ENCODE measurements at regions not wholly inside any gene's neighbourhood (a gene's known extent, or its start where the extent isn't known, plus 50 kb on each side); places are given as distances from the start of the nearest gene placed in this dataset.

DNA sequence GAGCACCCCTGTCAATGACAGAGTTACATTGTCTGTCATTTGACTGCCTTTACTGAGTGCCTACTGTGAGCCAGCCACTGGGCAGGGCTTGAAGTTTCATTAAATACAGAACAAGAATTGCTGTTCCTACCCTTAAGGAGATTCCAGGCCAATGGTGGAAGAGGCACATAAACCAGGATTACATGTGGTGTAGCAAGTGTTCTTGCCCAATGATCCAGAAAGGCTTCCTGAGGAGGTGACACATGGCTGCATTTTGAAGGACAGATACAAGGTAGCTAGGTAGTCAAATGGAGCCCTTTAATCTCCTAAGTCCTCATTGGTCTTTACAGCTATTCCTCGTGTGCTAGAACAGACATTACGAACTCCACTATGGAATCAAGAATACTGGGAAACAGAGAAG, 312.7 kb downstream of the ETAA1 start:
- DNase-seq (ENCODE audit: low read depth in 2 of 2) = no peak

- no peak for DNase-seq (ENCODE audit: low read depth in 2 of 2)
These were observed 315.4 kb downstream of the ETAA1 start for GRCh38 chr2:67712484-67712883.

GRCh38 chr2:67713376-67713775, 316.2 kb downstream of the ETAA1 start:
- DNase-seq (ENCODE audit: low read depth in 2 of 2) = no peak

GRCh38 chr2:67716895-67717396, 319.8 kb downstream of the ETAA1 start:
- no peak for DNase-seq (ENCODE audit: low read depth in 2 of 2)

DNA sequence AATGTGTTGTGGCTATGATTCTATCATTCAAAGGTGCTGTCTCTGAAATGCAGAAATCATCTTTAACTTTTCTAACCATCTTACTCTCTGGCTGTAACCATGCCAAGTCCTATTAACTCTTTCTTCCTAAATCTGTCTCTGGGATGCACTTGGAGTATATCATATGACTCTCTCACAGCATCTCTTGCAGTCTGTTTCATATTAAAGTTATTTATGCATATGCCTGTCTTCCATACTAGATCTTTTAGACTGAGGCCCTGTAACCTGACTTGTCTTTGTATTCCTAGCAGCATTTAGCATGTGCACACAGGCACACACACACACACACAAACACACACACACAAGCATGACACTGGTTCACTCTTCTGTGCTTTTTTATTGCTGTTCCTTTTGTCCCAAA, 320.6 kb downstream of the ETAA1 start:
- no peak for DNase-seq (ENCODE audit: low read depth in 2 of 2)

DNA sequence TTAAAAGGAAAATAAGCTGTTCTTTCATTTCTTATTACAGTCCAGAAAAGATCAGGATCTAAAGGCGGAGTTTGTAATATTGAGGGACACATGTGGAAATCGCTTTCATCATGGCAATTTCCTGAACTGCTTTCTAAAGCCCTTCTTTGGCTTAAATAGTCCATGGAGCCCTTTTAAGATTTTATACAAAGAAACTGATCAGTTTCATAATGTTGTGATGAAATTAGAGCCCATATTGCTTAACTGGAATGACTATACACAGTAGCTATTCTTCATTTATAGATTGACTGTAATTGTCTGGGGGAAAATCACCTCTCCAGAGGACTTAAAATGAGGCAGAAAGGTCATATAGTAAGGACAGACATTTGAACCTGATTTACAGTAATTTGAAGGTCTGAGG, 322.2 kb downstream of the ETAA1 start:
- DNase-seq (ENCODE audit: low read depth in 2 of 2) = no peak

GRCh38 chr2:67721516-67721915, 324.4 kb downstream of the ETAA1 start:
- DNase-seq (ENCODE audit: low read depth in 2 of 2) = no peak

DNA sequence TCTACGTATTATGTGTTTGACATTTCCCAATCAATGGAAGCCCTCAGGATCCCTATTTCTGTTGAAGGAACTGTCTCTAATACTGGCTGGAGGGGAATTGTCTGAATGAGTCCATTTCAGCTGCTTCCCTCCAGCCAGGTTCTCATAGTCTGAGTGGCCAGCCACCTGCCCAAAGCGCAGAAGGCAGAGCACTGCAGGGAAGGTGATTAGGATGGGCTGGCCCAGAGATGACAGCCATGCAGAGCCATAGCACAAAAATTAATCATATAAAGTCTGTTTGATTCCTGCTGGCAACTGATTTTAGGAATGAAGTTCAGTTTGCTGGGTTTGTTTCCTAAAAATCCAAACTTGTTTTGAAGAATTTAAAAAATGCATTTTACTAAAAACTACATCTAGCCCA, 327.1 kb downstream of the ETAA1 start:
- DNase-seq (ENCODE audit: low read depth in 2 of 2) = no peak

- DNase-seq (ENCODE audit: low read depth in 2 of 2) = no peak
These were observed 328.6 kb downstream of the ETAA1 start for GRCh38 chr2:67725731-67726130.

DNA sequence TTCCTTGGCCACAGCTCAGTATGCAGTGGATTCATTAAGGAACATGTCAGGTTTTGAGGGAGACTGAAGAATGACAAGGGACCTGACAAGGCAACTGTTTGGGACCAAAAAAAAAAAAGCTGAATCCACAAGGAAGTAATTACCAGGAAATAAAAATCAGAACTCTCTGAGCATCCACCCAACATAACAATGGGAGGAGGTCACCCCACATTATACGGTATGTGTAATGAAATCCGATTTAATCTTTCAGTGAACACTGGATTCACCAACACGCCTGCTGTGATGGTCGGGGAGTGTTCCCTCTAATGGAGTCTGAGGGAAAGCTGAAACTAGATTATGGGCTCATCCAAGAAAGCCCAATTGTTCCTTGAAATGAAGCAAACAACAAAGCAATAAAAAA, 329.3 kb downstream of the ETAA1 start:
- DNase-seq (ENCODE audit: low read depth in 2 of 2) = no peak

GRCh38 chr2:67727131-67727530, 330.0 kb downstream of the ETAA1 start:
- no peak for DNase-seq (ENCODE audit: low read depth in 2 of 2)

DNA sequence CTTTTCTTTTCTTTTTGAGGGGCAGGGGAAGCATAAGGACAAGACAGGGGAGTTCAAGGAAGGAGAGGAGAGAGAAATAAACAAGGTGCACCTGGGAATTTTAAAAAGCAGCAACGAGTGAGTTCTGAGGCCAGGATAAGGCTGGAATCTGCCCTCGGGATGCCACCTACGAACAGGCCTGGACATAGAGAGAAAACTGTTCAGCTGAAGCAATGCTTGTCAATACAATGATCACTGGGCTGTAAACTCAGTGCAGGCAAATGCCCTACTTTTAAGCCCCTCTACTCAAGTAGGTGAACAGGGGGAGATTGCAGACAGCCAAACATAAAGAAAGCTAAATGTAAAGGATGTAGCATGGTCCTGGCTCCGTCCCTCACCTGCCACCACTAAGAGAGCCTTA, 330.5 kb downstream of the ETAA1 start:
- DNase-seq (ENCODE audit: low read depth in 2 of 2) = no peak

GRCh38 chr2:67729474-67729873, 332.3 kb downstream of the ETAA1 start:
- DNase-seq (ENCODE audit: low read depth in 2 of 2) = no peak

- DNase-seq (ENCODE audit: low read depth in 2 of 2) = no peak
These were observed 329.3 kb downstream of the C1D start for GRCh38 chr2:67733517-67733916.

DNA sequence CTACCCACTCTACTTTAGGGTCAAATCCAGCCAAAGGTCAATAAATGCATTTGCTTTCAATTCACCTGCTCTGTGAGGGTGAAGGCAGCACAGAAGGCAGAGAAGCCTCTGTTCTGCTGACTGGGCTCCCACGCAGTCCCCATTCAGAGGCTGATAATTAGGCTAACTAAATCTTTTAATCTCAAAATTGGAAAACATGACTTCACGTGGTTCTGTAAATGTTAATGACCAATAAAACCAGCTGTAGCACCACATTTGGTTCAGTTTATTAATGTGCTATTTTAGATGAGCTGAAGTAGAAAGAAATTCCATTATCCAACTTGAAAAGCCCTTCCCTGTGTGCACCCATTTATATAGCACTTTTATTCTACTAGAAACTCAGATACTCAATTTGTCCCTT, 310.6 kb downstream of the C1D start:
- no peak for DNase-seq (ENCODE audit: low read depth in 2 of 2)

GRCh38 chr2:67752969-67753368, 309.8 kb downstream of the C1D start:
- no peak for DNase-seq (ENCODE audit: low read depth in 2 of 2)

- no peak for DNase-seq (ENCODE audit: low read depth in 2 of 2)
These were observed 307.5 kb downstream of the C1D start for GRCh38 chr2:67755156-67755882.

DNA sequence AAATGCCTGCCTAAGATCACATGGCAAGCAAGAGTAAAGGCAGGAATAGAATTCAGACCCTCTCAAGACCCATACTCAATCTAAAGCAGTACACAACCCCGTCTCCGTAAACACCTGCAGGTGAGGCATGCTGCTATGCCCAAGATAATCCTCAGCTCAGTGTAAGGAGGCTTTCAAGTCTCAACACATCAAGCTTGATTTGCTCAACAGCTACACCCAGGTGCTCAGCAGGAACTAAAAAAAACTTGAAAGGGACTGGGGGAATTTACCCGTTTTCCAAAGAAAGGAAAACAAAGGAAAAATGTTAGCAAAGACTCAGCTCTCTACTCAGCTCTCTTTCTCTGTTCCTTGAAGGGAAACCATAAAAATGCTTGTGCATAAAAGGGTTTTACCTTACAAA, 301.8 kb downstream of the C1D start:
- no peak for DNase-seq (ENCODE audit: low read depth in 2 of 2)

DNA sequence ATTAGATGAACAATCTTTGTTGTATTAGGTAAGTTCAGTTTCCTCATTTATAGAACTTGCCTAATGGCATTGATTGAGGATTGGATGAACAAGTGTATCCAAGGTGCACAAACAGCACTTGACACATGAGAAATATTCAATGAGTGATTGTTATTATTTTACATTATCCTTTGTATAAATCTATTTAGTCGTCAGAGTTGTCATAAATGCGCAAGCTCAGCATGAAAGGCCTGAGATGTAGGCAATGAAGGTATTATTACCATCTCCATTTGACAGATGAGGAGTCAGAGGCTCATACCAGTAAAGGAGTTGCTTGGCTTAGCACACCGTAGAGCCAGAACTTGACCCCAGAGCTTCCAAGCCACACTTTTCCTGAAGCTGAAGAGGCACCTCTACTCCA, 291.4 kb downstream of the C1D start:
- DNase-seq (ENCODE audit: low read depth in 2 of 2) = no peak

GRCh38 chr2:67772216-67773170, 290.3 kb downstream of the C1D start:
- no peak for DNase-seq (ENCODE audit: low read depth in 2 of 2)

GRCh38 chr2:67773851-67774250, 289.0 kb downstream of the C1D start:
- DNase-seq (ENCODE audit: low read depth in 2 of 2) = no peak

DNA sequence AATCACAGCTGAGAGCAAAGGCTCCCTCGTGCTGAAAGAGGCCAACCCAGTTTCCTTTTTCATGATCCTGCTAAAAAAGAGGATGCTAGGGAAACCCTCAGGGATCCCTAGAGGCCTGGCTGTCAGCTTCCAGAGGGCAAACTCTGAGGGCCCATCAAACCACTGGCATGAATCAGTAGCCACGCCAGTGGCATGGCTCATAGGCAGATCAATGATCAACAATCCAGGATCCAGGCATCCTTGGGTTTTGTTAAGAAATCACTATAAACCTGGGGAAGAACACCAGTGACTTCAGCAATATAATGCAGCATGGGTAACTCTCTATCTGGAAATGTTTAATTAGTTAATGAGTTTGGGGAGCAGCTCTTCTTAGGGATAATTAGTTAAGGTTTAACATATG, 286.5 kb downstream of the C1D start:
- DNase-seq (ENCODE audit: low read depth in 2 of 2) = no peak

- DNase-seq (ENCODE audit: low read depth in 2 of 2) = no peak
These were observed 285.8 kb downstream of the C1D start for GRCh38 chr2:67777010-67777409.

Measured in stimulated activated CD8-positive, alpha-beta memory T cell treated with anti-CD3 and anti-CD28 coated beads, Interleukin-2, amount 100 ng/mL, for 48 hours (primary cell).